ENCODE measurements at regions not wholly inside any gene's neighbourhood (a gene's known extent, or its start where the extent isn't known, plus 50 kb on each side); places are given as distances from the start of the nearest gene placed in this dataset.

- DNase-seq = no peak
- no peak overlapping the region for H3K27ac Mint-ChIP-seq (ENCODE audit: unreplicated experiment)
- H3K36me3 Mint-ChIP-seq (ENCODE audit: insufficient read depth, unreplicated experiment) = no peaks in the 10 kb centered on the region
- no peaks in the 10 kb centered on the region for H3K4me1 Mint-ChIP-seq (ENCODE audit: low read depth, unreplicated experiment)
- TF ChIP-seq, protein P1, sequence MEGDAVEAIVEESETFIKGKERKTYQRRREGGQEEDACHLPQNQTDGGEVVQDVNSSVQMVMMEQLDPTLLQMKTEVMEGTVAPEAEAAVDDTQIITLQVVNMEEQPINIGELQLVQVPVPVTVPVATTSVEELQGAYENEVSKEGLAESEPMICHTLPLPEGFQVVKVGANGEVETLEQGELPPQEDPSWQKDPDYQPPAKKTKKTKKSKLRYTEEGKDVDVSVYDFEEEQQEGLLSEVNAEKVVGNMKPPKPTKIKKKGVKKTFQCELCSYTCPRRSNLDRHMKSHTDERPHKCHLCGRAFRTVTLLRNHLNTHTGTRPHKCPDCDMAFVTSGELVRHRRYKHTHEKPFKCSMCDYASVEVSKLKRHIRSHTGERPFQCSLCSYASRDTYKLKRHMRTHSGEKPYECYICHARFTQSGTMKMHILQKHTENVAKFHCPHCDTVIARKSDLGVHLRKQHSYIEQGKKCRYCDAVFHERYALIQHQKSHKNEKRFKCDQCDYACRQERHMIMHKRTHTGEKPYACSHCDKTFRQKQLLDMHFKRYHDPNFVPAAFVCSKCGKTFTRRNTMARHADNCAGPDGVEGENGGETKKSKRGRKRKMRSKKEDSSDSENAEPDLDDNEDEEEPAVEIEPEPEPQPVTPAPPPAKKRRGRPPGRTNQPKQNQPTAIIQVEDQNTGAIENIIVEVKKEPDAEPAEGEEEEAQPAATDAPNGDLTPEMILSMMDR (IDR thresholded peaks at IDR 0.05; ENCODE audit: unreplicated experiment) = no peak
- no TSS peak for BruUV-seq (replicated peaks)
- peaks cover 3% of the 10 kb centered on the region for H3K9me3 Mint-ChIP-seq (ENCODE audit: low read depth, unreplicated experiment)
- CTCF ChIA-PET = no interaction called here
- H3K27me3 Mint-ChIP-seq (ENCODE audit: unreplicated experiment) = no peaks in the 10 kb centered on the region
- intact Hi-C loops (cut with micrococcal nuclease; ENCODE audit: unreplicated experiment) = no loop called here
- H3K4me3 Mint-ChIP-seq (ENCODE audit: low read depth, unreplicated experiment) = no peak overlapping the region
Measured at GRCh38 chr11:115077740-115078139, 399.4 kb downstream of the NXPE2 start.

DNA sequence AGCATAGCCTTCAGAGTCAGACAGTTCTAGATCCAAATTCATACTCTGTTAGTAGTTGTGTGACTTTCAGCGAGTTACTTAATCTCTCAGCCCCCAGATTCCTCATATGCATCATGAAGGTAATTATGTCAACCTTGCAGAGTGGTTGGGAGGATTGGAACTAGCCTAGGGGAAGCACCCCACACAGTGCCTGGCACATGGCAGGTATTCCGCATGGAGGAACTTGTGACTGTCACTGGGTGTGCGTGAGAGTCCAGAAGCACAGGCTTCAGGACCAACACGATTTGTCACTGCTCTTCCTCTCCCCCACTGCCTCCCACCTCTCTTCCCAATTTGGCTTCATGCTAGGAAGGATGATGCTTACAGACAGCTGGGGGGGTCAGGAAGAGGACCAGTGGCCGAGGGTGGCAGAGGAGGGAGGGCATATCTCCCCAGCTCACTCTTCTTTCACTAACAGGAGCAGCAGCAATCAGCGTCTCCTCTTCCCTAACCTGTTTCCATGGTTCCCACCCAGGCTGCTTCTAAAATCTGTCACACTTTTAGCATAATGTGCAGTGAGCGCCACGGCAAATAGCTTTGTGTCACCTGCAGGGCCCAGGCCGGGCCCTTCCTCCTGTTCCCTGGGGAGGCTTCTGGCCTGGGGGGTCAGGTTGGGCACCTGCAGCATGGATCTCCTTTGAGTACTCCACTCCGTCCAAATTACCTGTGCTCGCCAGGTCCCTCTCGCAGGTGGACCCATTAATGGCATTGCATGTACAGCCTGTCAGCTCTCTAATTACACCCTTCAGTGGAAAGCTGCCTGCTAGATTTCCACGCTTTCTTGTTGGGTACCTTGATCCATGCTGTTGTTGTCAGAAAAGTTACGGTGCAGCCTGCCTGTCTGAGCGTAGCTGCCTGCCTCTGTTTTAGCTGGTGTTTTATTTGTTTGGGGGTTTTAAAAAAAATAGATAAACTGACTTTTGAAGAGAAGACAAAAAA, 400.4 kb downstream of the NXPE2 start:
- Mint-ChIP-seq H3K9me3 (ENCODE audit: low read depth, unreplicated experiment) (peaks cover under 1% of the 10 kb centered on the region), H3K27ac (ENCODE audit: unreplicated experiment) (no peak overlapping the region), H3K4me1 (ENCODE audit: low read depth, unreplicated experiment) (no peaks in the 10 kb centered on the region), H3K36me3 (ENCODE audit: insufficient read depth, unreplicated experiment) (no peaks in the 10 kb centered on the region), H3K27me3 (ENCODE audit: unreplicated experiment) (no peaks in the 10 kb centered on the region), H3K4me3 (ENCODE audit: low read depth, unreplicated experiment) (no peak overlapping the region)
- intact Hi-C loops (cut with micrococcal nuclease; ENCODE audit: unreplicated experiment) = no loop called here
- BruUV-seq (replicated peaks) = no TSS peak
- DNase-seq = no peak
- TF ChIP-seq, protein P1 (IDR thresholded peaks at IDR 0.05; ENCODE audit: unreplicated experiment) = no peak
- CTCF ChIA-PET = no interaction called here

- no peaks in the 10 kb centered on the region for H3K36me3 Mint-ChIP-seq (ENCODE audit: insufficient read depth, unreplicated experiment)
- H3K9me3 Mint-ChIP-seq (ENCODE audit: low read depth, unreplicated experiment) = no peaks in the 10 kb centered on the region
- no peaks in the 10 kb centered on the region for H3K4me1 Mint-ChIP-seq (ENCODE audit: low read depth, unreplicated experiment)
- no peak overlapping the region for H3K4me3 Mint-ChIP-seq (ENCODE audit: low read depth, unreplicated experiment)
- no TSS peak for BruUV-seq (replicated peaks)
- H3K27me3 Mint-ChIP-seq (ENCODE audit: unreplicated experiment) = no peaks in the 10 kb centered on the region
- TF ChIP-seq, protein P1 (IDR thresholded peaks at IDR 0.05; ENCODE audit: unreplicated experiment) = no peak
- H3K27ac Mint-ChIP-seq (ENCODE audit: unreplicated experiment) = no peak overlapping the region
- intact Hi-C loops (cut with micrococcal nuclease; ENCODE audit: unreplicated experiment) = no loop called here
- CTCF ChIA-PET = no interaction called here
- no peak for DNase-seq
Measured at GRCh38 chr11:115080923-115081680, 402.8 kb downstream of the NXPE2 start.

GRCh38 chr11:115081972-115082371, 403.6 kb downstream of the NXPE2 start:
- no peaks in the 10 kb centered on the region for H3K36me3 Mint-ChIP-seq (ENCODE audit: insufficient read depth, unreplicated experiment)
- no peak for DNase-seq
- no peaks in the 10 kb centered on the region for H3K9me3 Mint-ChIP-seq (ENCODE audit: low read depth, unreplicated experiment)
- intact Hi-C loops (cut with micrococcal nuclease; ENCODE audit: unreplicated experiment) = no loop called here
- CTCF ChIA-PET = no interaction called here
- H3K4me3 Mint-ChIP-seq (ENCODE audit: low read depth, unreplicated experiment) = no peak overlapping the region
- TF ChIP-seq, protein P1 (IDR thresholded peaks at IDR 0.05; ENCODE audit: unreplicated experiment) = no peak
- H3K27ac Mint-ChIP-seq (ENCODE audit: unreplicated experiment) = no peak overlapping the region
- no TSS peak for BruUV-seq (replicated peaks)
- no peaks in the 10 kb centered on the region for H3K27me3 Mint-ChIP-seq (ENCODE audit: unreplicated experiment)
- H3K4me1 Mint-ChIP-seq (ENCODE audit: low read depth, unreplicated experiment) = no peaks in the 10 kb centered on the region
